Type B pancreatic cell (in vitro differentiated cells): ENCODE measurements at regions not wholly inside any gene's neighbourhood (a gene's known extent, or its start where the extent isn't known, plus 50 kb on each side); places are given as distances from the start of the nearest gene placed in this dataset.

Source experiments
- DNase-seq: peaks from one replicate; pipeline ENCODE4 v3.0.0; 2021; ENCODE audit warnings: mixed read lengths; ENCODE audit not compliant: unreplicated experiment; ENCODE audit errors: extremely low spot score
- H3K27ac Mint-ChIP-seq: 2 replicates; pipeline ENCODE4 v1.8.0; 2021; ENCODE audit warnings: mild to moderate bottlenecking, mixed read lengths
- H3K27me3 Mint-ChIP-seq: 2 replicates; pipeline ENCODE4 v1.8.0; 2021; ENCODE audit warnings: mixed read lengths
- H3K36me3 Mint-ChIP-seq: 2 replicates; pipeline ENCODE4 v1.8.0; 2021; ENCODE audit warnings: mixed read lengths
- H3K4me1 Mint-ChIP-seq: one replicate; pipeline ENCODE4 v1.8.0; 2021; ENCODE audit warnings: mixed read lengths; ENCODE audit not compliant: unreplicated experiment
- H3K4me3 Mint-ChIP-seq: 2 replicates; pipeline ENCODE4 v1.8.0; 2021; ENCODE audit warnings: mild to moderate bottlenecking, mixed read lengths
- H3K9me3 Mint-ChIP-seq: 2 replicates; pipeline ENCODE4 v1.8.0; 2021; ENCODE audit warnings: mixed read lengths
- TF ChIP-seq, protein P1 (sequence below): fragments of 200-600 bp; sonication (generic); conservative IDR thresholded peaks from 2 replicates; pipeline ENCODE4 v1.5.0; 2021; ENCODE audit warnings: antibody characterized with exemption, mild to moderate bottlenecking

DNA sequence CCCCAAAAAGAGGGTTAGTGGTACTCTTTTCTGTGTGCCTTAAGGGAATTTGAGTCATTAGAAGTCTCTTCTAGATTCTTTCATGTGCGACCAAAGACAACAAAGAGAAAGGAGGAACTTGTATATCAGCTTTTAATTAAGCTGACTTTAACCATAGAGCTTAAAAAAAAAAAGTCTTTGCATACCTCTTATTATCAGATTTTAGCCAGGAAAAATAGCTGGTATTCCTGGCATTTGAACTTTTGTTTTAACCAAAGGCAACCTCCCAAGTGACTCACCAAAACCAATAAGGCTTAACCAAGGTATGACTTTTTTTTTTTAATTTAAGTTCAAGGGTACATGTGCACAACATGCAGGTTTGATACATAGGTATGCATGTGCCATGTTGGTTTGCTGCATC, 375.0 kb downstream of the CDC5L start:
- no peaks in the 10 kb centered on the region for H3K9me3 Mint-ChIP-seq
- TF ChIP-seq, protein P1, sequence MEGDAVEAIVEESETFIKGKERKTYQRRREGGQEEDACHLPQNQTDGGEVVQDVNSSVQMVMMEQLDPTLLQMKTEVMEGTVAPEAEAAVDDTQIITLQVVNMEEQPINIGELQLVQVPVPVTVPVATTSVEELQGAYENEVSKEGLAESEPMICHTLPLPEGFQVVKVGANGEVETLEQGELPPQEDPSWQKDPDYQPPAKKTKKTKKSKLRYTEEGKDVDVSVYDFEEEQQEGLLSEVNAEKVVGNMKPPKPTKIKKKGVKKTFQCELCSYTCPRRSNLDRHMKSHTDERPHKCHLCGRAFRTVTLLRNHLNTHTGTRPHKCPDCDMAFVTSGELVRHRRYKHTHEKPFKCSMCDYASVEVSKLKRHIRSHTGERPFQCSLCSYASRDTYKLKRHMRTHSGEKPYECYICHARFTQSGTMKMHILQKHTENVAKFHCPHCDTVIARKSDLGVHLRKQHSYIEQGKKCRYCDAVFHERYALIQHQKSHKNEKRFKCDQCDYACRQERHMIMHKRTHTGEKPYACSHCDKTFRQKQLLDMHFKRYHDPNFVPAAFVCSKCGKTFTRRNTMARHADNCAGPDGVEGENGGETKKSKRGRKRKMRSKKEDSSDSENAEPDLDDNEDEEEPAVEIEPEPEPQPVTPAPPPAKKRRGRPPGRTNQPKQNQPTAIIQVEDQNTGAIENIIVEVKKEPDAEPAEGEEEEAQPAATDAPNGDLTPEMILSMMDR = no peak
- no peak overlapping the region for H3K27ac Mint-ChIP-seq
- H3K27me3 Mint-ChIP-seq = no peaks in the 10 kb centered on the region
- DNase-seq = no peak
- no peaks in the 10 kb centered on the region for H3K4me1 Mint-ChIP-seq
- H3K4me3 Mint-ChIP-seq = no peak overlapping the region
- H3K36me3 Mint-ChIP-seq = no peaks in the 10 kb centered on the region

DNA sequence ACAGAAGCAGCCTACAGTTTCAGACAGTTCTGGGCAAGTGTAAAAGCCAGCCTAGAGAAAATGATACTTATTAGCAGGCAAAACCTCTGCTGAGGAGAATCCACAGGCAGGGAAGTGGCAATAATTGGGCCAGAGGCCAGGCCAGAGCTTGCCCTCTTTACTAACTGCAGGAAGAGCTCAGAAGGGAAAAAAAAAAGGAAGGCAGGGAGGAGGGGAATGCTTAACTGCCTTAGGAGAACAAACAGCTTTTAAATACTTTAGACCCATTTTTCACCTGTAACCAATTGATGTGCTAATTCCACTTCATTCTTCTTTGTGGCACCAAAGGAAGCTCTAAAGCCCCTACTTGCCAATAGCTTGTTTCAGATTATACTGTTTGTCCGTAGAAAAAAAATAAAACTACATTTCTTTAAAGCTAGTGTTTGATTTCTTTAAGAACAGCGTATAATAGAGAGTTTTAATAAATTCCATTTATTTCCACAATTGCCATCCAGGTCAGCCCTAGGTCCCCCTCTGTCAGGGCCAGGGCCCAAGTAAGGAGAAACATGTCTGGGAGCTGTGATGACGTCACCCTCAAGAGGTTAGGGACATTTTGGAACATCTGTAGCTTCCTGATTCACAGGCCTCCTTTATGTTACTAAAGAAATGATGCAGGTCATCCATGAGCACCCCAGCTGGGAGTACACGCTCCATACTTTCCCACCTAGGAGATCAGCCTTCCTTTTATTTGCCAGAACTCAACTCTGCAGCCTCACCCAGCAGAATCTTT, 384.3 kb downstream of the CDC5L start:
- H3K27me3 Mint-ChIP-seq = no peaks in the 10 kb centered on the region
- TF ChIP-seq, protein P1 = no peak
- peaks cover 12% of the 10 kb centered on the region for H3K9me3 Mint-ChIP-seq
- no peak overlapping the region for H3K4me3 Mint-ChIP-seq
- peaks cover 5% of the 10 kb centered on the region for H3K36me3 Mint-ChIP-seq
- no peak for DNase-seq
- no peak overlapping the region for H3K27ac Mint-ChIP-seq
- peaks cover 6% of the 10 kb centered on the region for H3K4me1 Mint-ChIP-seq

DNA sequence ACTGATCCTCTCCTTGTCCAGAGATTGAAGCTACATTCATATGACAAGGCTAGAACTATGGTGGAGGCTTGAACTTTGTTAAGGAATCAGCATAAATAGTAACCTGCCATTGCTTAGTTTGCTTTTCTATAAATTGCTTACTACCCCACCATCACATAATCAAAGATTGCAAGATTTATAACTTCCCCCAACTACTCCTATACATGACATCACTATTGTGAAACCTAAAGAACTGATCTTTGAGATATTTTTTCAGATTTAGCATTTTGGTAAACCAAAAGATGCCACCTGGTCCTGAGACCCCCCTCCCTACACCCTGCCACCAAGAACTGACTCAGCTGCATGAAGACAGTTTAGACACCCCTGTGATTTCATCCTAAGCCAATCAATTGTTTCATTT, 385.3 kb downstream of the CDC5L start:
- DNase-seq = no peak
- TF ChIP-seq, protein P1 = no peak
- Mint-ChIP-seq H3K4me1 (peaks cover 6% of the 10 kb centered on the region), H3K36me3 (peaks cover 5% of the 10 kb centered on the region), H3K27me3 (no peaks in the 10 kb centered on the region), H3K4me3 (no peak overlapping the region), H3K27ac (no peak overlapping the region), H3K9me3 (peaks cover 12% of the 10 kb centered on the region)

DNA sequence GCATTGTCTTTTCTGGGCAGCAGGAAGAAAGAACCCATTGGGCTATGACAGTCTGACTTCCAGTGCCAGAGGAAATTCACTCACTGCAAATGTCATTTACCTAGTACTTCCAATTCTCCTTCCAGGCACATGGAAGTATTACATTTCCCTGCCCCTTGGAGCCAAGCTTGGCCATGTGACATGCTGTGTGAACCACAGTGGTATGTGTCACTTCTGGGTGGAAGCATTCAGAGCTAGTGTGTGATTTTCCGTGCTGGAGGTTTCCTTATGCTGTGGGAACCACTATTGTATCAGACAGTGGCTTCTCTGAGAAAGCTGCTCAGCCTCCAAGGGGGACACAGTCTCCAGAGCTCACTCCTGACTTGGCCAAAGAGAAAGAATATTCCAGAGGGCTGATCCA, 387.6 kb downstream of the CDC5L start:
- TF ChIP-seq, protein P1 = no peak
- H3K36me3 Mint-ChIP-seq = peaks cover 5% of the 10 kb centered on the region
- H3K9me3 Mint-ChIP-seq = peaks cover 12% of the 10 kb centered on the region

DNA sequence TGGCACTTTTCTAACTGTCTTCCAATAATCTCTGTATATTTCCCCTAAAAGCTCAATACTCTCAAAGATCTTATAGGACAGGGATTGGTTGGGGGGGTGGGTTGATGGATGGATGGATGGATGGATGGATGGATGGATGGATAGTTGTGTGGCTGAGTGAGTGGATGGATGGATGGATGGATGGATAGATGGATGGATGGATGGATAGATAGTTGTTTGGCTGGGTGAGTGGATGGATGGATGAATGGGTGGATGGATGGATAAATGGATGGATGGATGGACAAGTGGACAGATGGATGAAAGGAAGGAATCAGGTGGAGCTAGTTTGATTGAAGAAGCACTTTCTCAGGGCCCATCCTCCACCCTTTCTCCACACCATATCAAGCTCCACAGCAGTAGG, 388.8 kb downstream of the CDC5L start:
- H3K36me3 Mint-ChIP-seq = peaks cover 5% of the 10 kb centered on the region
- no peak for DNase-seq
- H3K9me3 Mint-ChIP-seq = peaks cover 12% of the 10 kb centered on the region
- no peak overlapping the region for H3K4me3 Mint-ChIP-seq
- TF ChIP-seq, protein P1 = no peak
- peaks cover 4% of the 10 kb centered on the region for H3K27me3 Mint-ChIP-seq
- no peaks in the 10 kb centered on the region for H3K4me1 Mint-ChIP-seq
- no peak overlapping the region for H3K27ac Mint-ChIP-seq

More for the DNA sequence above, 387.6 kb downstream of the CDC5L start:
- Mint-ChIP-seq H3K4me1 (no peaks in the 10 kb centered on the region), H3K27me3 (peaks cover 4% of the 10 kb centered on the region), H3K4me3 (no peak overlapping the region), H3K27ac (no peak overlapping the region)
- no peak for DNase-seq
